Kidney (tissue), 13 donors: ENCODE measurements at regions not wholly inside any gene's neighbourhood (a gene's known extent, or its start where the extent isn't known, plus 50 kb on each side); places are given as distances from the start of the nearest gene placed in this dataset.

ENCODE experiments used
- DNase-seq, 5 donors: peaks; one replicate each; pipeline ENCODE4 v3.0.0-alpha.2; 2013 to 2020
- FAIRE-seq: peaks from 2 replicates; lab custom pipeline; 2012; peaks lifted over from hg19 to GRCh38; lab: Jason Lieb, UNC
- H3K27ac ChIP-seq, 2 donors: one replicate each; pipeline ENCODE4 v1.7.0; 2013; ENCODE audit warnings: low read depth in 2 of 2, low read length in 2 of 2, inconsistent platforms in 1 of 2
- H3K27me3 ChIP-seq: one replicate; pipeline ENCODE4 v1.7.1; 2013; ENCODE audit warnings: low read length, inconsistent platforms; ENCODE audit not compliant: control insufficient read depth, insufficient read depth
- H3K36me3 ChIP-seq, 3 donors: one replicate each; pipeline versions ENCODE4 v1.7.0 to v1.7.1; 2013; ENCODE audit warnings: low read length in 3 of 3, control low read depth in 1 of 3, inconsistent platforms in 1 of 3; ENCODE audit not compliant: insufficient read depth in 3 of 3, control insufficient read depth in 2 of 3
- H3K4me1 ChIP-seq, 3 donors: one replicate each; pipeline versions ENCODE4 v1.7.0 to v1.7.1; 2013; ENCODE audit warnings: low read length in 3 of 3, inconsistent platforms in 1 of 3, low read depth in 1 of 3; ENCODE audit not compliant: control insufficient read depth in 2 of 3, insufficient read depth in 2 of 3
- H3K4me3 ChIP-seq, 3 donors: one replicate each; pipeline versions ENCODE4 v1.7.0 to v1.8.1; 2013; ENCODE audit warnings: low read length in 3 of 3, control low read depth in 1 of 3, inconsistent platforms in 1 of 3
- H3K9ac ChIP-seq, 3 donors: one replicate each; pipeline versions ENCODE4 v1.7.0 to v1.7.1; 2013; ENCODE audit warnings: low read length in 3 of 3, control low read depth in 1 of 3, inconsistent platforms in 1 of 3
- H3K9me3 ChIP-seq, 3 donors: one replicate each; pipeline versions ENCODE4 v1.7.0 to v1.7.1; 2013; ENCODE audit warnings: low read length in 3 of 3, control low read depth in 1 of 3, inconsistent platforms in 1 of 3; ENCODE audit not compliant: control insufficient read depth in 2 of 3, insufficient read depth in 1 of 3
- intact Hi-C: fragments of 100-400 bp; cut with DNase I; formaldehyde crosslinking; loops from one replicate; pipeline ENCODE4 v1.11.1; 2022
- TF ChIP-seq, protein P1 (sequence below): IDR thresholded peaks from 3 replicates; pipeline ENCODE4 v1.5.1; 2012; ENCODE audit warnings: mild to moderate bottlenecking, moderate library complexity, borderline replicate concordance; ENCODE audit not compliant: insufficient read depth; ENCODE audit errors: extremely low read depth
- donor health status: control.
- donor health status: control.
- donor health status: control.
- donor health status: control.
- donor health status: control.
- donor health status: DM: yes; HTN: yes; CAD: no.
- donor health status: Normal renal cell carcinoma (clear cell type).

DNA sequence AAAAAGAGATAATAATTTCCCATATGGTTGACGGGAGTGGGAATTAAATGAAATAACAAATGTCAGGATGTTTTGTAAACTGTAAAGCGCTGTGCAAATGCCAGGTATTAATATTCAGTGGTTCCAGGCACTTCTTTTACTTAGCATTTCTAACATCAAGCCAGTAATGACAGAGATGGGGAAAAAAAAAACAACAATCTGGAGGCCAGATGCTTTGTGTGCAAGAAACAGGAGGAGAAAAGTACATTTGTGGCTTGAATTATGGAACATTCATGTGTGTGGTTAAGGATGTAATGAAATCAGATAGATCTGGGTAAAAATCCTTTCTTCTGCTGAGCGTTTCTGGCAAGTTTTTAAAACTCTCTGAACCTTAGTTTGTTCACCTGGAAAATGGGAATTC, 509.6 kb downstream of the FUT8 start:
- Histone ChIP-seq H3K4me1 (no peaks in the 10 kb centered on the region), H3K9me3 (no peaks in the 10 kb centered on the region), H3K27ac (no peak overlapping the region), H3K36me3 (no peaks in the 10 kb centered on the region), H3K27me3 (no peaks in the 10 kb centered on the region), H3K9ac (no peak overlapping the region), H3K4me3 (no peak overlapping the region)
- no peak for DNase-seq
- TF ChIP-seq, protein P1, sequence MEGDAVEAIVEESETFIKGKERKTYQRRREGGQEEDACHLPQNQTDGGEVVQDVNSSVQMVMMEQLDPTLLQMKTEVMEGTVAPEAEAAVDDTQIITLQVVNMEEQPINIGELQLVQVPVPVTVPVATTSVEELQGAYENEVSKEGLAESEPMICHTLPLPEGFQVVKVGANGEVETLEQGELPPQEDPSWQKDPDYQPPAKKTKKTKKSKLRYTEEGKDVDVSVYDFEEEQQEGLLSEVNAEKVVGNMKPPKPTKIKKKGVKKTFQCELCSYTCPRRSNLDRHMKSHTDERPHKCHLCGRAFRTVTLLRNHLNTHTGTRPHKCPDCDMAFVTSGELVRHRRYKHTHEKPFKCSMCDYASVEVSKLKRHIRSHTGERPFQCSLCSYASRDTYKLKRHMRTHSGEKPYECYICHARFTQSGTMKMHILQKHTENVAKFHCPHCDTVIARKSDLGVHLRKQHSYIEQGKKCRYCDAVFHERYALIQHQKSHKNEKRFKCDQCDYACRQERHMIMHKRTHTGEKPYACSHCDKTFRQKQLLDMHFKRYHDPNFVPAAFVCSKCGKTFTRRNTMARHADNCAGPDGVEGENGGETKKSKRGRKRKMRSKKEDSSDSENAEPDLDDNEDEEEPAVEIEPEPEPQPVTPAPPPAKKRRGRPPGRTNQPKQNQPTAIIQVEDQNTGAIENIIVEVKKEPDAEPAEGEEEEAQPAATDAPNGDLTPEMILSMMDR: no peak
- no peak for FAIRE-seq
- intact Hi-C loops: no loop called here

DNA sequence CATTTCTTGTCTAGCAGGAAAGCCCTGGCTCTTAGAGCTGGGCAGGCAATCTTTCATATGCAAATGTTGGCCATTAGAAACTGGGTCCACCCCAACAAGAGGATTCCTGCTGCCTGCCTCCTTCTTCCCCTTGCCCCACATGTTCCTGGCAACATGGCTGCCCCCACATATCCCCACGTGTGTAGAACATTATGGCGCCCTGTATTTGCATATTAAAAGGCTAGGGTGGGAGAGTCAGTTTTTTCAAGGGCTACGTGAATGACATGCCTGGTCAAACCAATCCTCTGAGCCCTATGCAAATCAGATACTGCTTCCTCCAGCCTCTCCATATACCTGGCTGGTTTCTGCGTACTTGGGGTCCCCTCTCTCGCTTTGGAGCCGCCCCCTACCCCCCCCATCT, 514.0 kb downstream of the FUT8 start:
- intact Hi-C loops: no loop called here
- Histone ChIP-seq H3K27me3 (no peaks in the 10 kb centered on the region), H3K9me3 (no peaks in the 10 kb centered on the region), H3K4me1 (no peaks in the 10 kb centered on the region), H3K9ac (no peak overlapping the region), H3K27ac (no peak overlapping the region), H3K36me3 (no peaks in the 10 kb centered on the region), H3K4me3 (no peak overlapping the region)
- FAIRE-seq (no peak), DNase-seq (no peak)
- TF ChIP-seq, protein P1: no peak

DNA sequence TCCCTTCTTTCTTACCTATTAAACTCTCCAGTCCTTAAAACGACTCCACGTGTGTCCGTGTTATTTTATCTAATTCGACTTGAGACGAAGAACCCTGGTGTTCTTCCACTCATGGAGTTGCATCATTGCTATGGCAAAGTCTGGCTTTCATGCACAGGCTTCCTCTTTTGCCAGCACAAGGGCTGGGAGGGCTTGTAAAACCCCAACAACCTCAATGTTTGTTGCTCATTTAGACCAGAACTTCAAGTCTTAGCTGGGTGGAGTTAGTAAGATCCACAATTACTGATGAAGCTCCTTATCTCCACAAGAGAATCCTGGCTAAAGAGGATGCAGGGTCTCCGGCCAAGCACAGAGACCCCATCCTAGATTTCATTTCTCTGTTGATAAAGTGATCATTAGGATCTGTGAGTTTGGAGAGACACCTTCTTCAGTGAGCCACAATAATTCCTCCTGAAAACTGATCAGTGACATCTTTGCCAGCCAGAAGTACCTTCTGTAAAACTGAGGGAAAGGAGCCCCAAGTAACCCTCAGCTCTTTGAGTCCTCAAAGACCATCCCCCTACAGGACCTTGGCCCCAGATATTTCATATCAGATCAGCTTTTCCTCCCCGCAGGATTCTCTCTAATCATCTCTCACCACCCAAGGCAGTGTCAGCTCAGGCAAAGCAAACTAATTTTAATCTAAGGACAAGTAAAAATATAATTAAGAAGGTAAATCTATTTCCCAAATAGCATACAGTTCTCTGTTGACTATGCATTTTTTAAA, 514.6 kb downstream of the FUT8 start:
- Histone ChIP-seq H3K36me3 (no peaks in the 10 kb centered on the region), H3K4me1 (no peaks in the 10 kb centered on the region), H3K27me3 (no peaks in the 10 kb centered on the region), H3K27ac (no peak overlapping the region), H3K9ac (no peak overlapping the region), H3K9me3 (no peaks in the 10 kb centered on the region), H3K4me3 (no peak overlapping the region)
- FAIRE-seq (no peak), DNase-seq (no peak)
- TF ChIP-seq, protein P1: no peak
- intact Hi-C loops: no loop called here

DNA sequence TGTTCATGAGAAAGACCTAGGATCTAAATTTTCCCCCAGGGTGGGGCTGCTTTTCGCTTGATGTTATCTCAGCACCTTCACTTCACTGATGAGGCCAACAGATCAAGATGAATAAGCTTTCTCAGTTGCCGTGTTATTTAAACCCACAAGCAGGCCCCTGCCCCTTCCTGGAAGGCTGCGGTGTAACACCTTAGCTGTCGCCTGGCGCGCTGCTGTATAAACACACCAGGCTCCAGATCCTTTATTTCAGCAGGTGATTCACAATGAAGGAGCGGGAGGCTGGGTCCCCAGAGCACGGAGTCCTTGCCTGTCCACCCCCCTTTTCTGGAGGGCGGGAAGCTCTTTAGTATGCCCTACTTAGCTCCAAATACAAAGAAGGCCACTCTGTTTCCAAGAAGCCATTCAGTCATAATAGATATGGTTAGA, 515.4 kb downstream of the FUT8 start:
- peak in 3 of 5 donors; percentile 29 to 38 (median 30) for DNase-seq

More for the DNA sequence above, 515.4 kb downstream of the FUT8 start:
- FAIRE-seq: no peak
- no peaks in the 10 kb centered on the region for H3K27me3 ChIP-seq
- H3K9me3 ChIP-seq: no peaks in the 10 kb centered on the region
- H3K4me1 ChIP-seq: no peaks in the 10 kb centered on the region
- intact Hi-C loops: no loop called here
- no peak overlapping the region for H3K4me3 ChIP-seq
- no peak overlapping the region for H3K9ac ChIP-seq
- TF ChIP-seq, protein P1: no peak
- no peak overlapping the region for H3K27ac ChIP-seq
- no peaks in the 10 kb centered on the region for H3K36me3 ChIP-seq
